ENCODE measurements at regions not wholly inside any gene's neighbourhood (a gene's known extent, or its start where the extent isn't known, plus 50 kb on each side); places are given as distances from the start of the nearest gene placed in this dataset.
A peak's percentile ranks its signal among the peaks of the same experiment; 100 is the strongest.

GRCh38 chr2:8088810-8089209, 593.0 kb upstream of the ID2 start (continued):
- TF ChIP-seq ZNF677 (tag by site-specific recombination; IDR thresholded peaks at IDR 0.05) (no peak), BCL6B (tag by site-specific recombination; IDR thresholded peaks at IDR 0.05) (no peak)

- H3K9me3 ChIP-seq (ENCODE audit: control insufficient read depth, insufficient read depth, low read depth, low read length): no peaks in the 10 kb centered on the region
- H3K4me3 ChIP-seq (ENCODE audit: low read depth, low read length): no peak overlapping the region
- ChIA-PET POLR2A (no interaction called here), CTCF (no interaction called here)
- H3K27ac ChIP-seq (ENCODE audit: extremely low read depth, low read depth, low read length): no peak overlapping the region
- no peaks in the 10 kb centered on the region for H3K4me1 ChIP-seq (ENCODE audit: control insufficient read depth, insufficient read depth, low read length)
- TF ChIP-seq TRIM28 (IDR thresholded peaks at IDR 0.05; ENCODE audit: borderline replicate concordance, low read length) (peak; percentile 73; the same call in 1 of the 2 replicates), PRDM6 (tag by site-specific recombination; IDR thresholded peaks at IDR 0.05) (no peak)
- H3K36me3 ChIP-seq (ENCODE audit: control insufficient read depth in 2 of 2, insufficient read depth in 1 of 2, low read length in 2 of 2): no peaks in the 10 kb centered on the region
These were observed 592.3 kb upstream of the ID2 start for GRCh38 chr2:8089596-8089995.

GRCh38 chr2:8090748-8091700, 590.8 kb upstream of the ID2 start:
- ChIA-PET CTCF (interaction anchor here (0.5 kb wide), 1 partner anchor 805 kb away, joined by 3 read pairs; no protein-coding TSS in a partner anchor), POLR2A (no interaction called here)
- Histone ChIP-seq H3K4me1 (ENCODE audit: control insufficient read depth, insufficient read depth, low read length) (no peaks in the 10 kb centered on the region), H3K27ac (ENCODE audit: extremely low read depth, low read depth, low read length) (no peak overlapping the region), H3K9me3 (ENCODE audit: control insufficient read depth, insufficient read depth, low read depth, low read length) (no peaks in the 10 kb centered on the region), H3K36me3 (ENCODE audit: control insufficient read depth in 2 of 2, insufficient read depth in 1 of 2, low read length in 2 of 2) (no peaks in the 10 kb centered on the region), H3K4me3 (ENCODE audit: low read depth, low read length) (no peak overlapping the region)
- TF ChIP-seq YY2 (tag by site-specific recombination; IDR thresholded peaks at IDR 0.05) (no peak), PRDM4 (tag by site-specific recombination; IDR thresholded peaks at IDR 0.05) (no peak), ZNF792 (tag by site-specific recombination; IDR thresholded peaks at IDR 0.05) (no peak), ZNF157 (tag by site-specific recombination; IDR thresholded peaks at IDR 0.05) (no peak)

- Histone ChIP-seq H3K36me3 (ENCODE audit: control insufficient read depth in 2 of 2, insufficient read depth in 1 of 2, low read length in 2 of 2) (no peaks in the 10 kb centered on the region), H3K27ac (ENCODE audit: extremely low read depth, low read depth, low read length) (no peak overlapping the region), H3K9me3 (ENCODE audit: control insufficient read depth, insufficient read depth, low read depth, low read length) (no peaks in the 10 kb centered on the region), H3K4me1 (ENCODE audit: control insufficient read depth, insufficient read depth, low read length) (no peaks in the 10 kb centered on the region), H3K4me3 (ENCODE audit: low read depth, low read length) (no peak overlapping the region)
- ChIA-PET POLR2A (no interaction called here), CTCF (no interaction called here)
- TF ChIP-seq ZNF133 (tag by site-specific recombination; IDR thresholded peaks at IDR 0.05) (no peak), SETDB1 (IDR thresholded peaks at IDR 0.05; ENCODE audit: insufficient read length, low read length) (peak; percentile 29)
These were observed 587.3 kb upstream of the ID2 start for GRCh38 chr2:8094526-8094925.
